H9 (cell line): ENCODE measurements at regions not wholly inside any gene's neighbourhood (a gene's known extent, or its start where the extent isn't known, plus 50 kb on each side); places are given as distances from the start of the nearest gene placed in this dataset.
"Not testable (repeated sequence)": the region's sequence is repeated elsewhere in the genome, so short reads cannot be mapped to it uniquely, and the experiment has no call there.

Experiments used
- DNase-seq: peaks from one replicate; pipeline ENCODE4 v3.0.0-alpha.2; 2017
- H2AFZ ChIP-seq: one replicate; pipeline ENCODE4 v1.6.1; 2013; ENCODE audit warnings: mild to moderate bottlenecking, low read length, control low read depth, moderate library complexity
- H2AK5ac ChIP-seq: 2 replicates; pipeline ENCODE4 v1.6.1; 2013; ENCODE audit warnings: low read length, control low read depth, mixed read lengths; ENCODE audit not compliant: insufficient read length
- H2BK120ac ChIP-seq: one replicate; pipeline ENCODE4 v1.6.1; 2013; ENCODE audit warnings: low read depth, mild to moderate bottlenecking, low read length, control low read depth, inconsistent platforms; ENCODE audit not compliant: poor library complexity, severe bottlenecking
- H2BK12ac ChIP-seq: 2 replicates; pipeline ENCODE4 v1.6.1; 2013; ENCODE audit warnings: low read length, control low read depth, mixed read lengths, low read depth; ENCODE audit not compliant: insufficient read length
- H2BK15ac ChIP-seq: 2 replicates; pipeline ENCODE4 v1.6.1; 2013; ENCODE audit warnings: low read depth, low read length, control low read depth
- H2BK20ac ChIP-seq: one replicate; pipeline ENCODE4 v1.6.1; 2013; ENCODE audit warnings: low read depth, mild to moderate bottlenecking, low read length, control low read depth, inconsistent platforms; ENCODE audit not compliant: poor library complexity, severe bottlenecking
- H2BK5ac ChIP-seq: 2 replicates; pipeline ENCODE4 v1.6.1; 2013; ENCODE audit warnings: low read length, control low read depth, mixed read lengths; ENCODE audit not compliant: insufficient read length
- H3K14ac ChIP-seq: 2 replicates; pipeline ENCODE4 v1.6.1; 2013; ENCODE audit warnings: low read length, control low read depth; ENCODE audit not compliant: insufficient read depth
- H3K18ac ChIP-seq: 2 replicates; pipeline ENCODE4 v1.6.1; 2013; ENCODE audit warnings: low read depth, mild to moderate bottlenecking, mixed read lengths, low read length, control low read depth; ENCODE audit not compliant: insufficient read length
- H3K23ac ChIP-seq: 2 replicates; pipeline ENCODE4 v1.6.1; 2013; ENCODE audit warnings: low read length, control low read depth, mixed read lengths, low read depth; ENCODE audit not compliant: insufficient read length
- H3K23me2 ChIP-seq: 2 replicates; pipeline ENCODE4 v1.6.1; 2013; ENCODE audit warnings: low read depth, mild to moderate bottlenecking, mixed read lengths, low read length, control low read depth; ENCODE audit not compliant: insufficient read length, poor library complexity, severe bottlenecking
- H3K27ac ChIP-seq: 2 replicates; pipeline ENCODE4 v1.5.1; 2013; ENCODE audit warnings: low read length, control low read depth, mixed read lengths, low read depth; ENCODE audit not compliant: insufficient read length
- H3K27me3 ChIP-seq: 2 replicates; pipeline ENCODE4 v1.6.1; 2013; ENCODE audit warnings: low read length, control low read depth, inconsistent platforms; ENCODE audit not compliant: insufficient read depth
- H3K4ac ChIP-seq: 2 replicates; pipeline ENCODE4 v1.6.1; 2013; ENCODE audit warnings: low read depth, mild to moderate bottlenecking, control low read depth, inconsistent platforms, low read length, moderate library complexity
- H3K4me1 ChIP-seq: 2 replicates; pipeline ENCODE4 v1.6.1; 2013; ENCODE audit warnings: low read length, control low read depth, inconsistent platforms; ENCODE audit not compliant: insufficient read depth
- H3K4me2 ChIP-seq: 2 replicates; pipeline ENCODE4 v1.6.1; 2013; ENCODE audit warnings: low read length, control low read depth, mixed read lengths; ENCODE audit not compliant: insufficient read length, insufficient read depth
- H3K56ac ChIP-seq: 2 replicates; pipeline ENCODE4 v1.6.1; 2013; ENCODE audit warnings: low read depth, mild to moderate bottlenecking, mixed read lengths, low read length, control low read depth; ENCODE audit not compliant: insufficient read length
- H3K79me1 ChIP-seq: 2 replicates; pipeline ENCODE4 v1.6.1; 2013; ENCODE audit warnings: low read depth, mild to moderate bottlenecking, moderate library complexity, low read length, control low read depth, inconsistent platforms; ENCODE audit not compliant: insufficient read depth, poor library complexity, severe bottlenecking
- H3K79me2 ChIP-seq: 2 replicates; pipeline ENCODE4 v1.6.1; 2013; ENCODE audit warnings: low read length, control low read depth, inconsistent platforms; ENCODE audit not compliant: insufficient read depth
- H3K9ac ChIP-seq: 2 replicates; pipeline ENCODE4 v1.6.1; 2013; ENCODE audit warnings: low read length, control low read depth, mixed read lengths; ENCODE audit not compliant: insufficient read length; ENCODE audit errors: extremely low read depth
- H3K9me3 ChIP-seq: one replicate; pipeline ENCODE4 v1.6.1; 2013; ENCODE audit warnings: low read depth, low read length, inconsistent platforms; ENCODE audit not compliant: control insufficient read depth
- H3T11ph ChIP-seq: one replicate; pipeline ENCODE4 v1.6.1; 2013; ENCODE audit warnings: mild to moderate bottlenecking, low read length, control low read depth, inconsistent platforms
- H4K20me1 ChIP-seq: one replicate; pipeline ENCODE4 v1.6.1; 2013; ENCODE audit not compliant: control insufficient read depth, insufficient read length, insufficient read depth
- H4K5ac ChIP-seq: 2 replicates; pipeline ENCODE4 v1.6.1; 2013; ENCODE audit warnings: low read depth, mild to moderate bottlenecking, mixed read lengths, low read length, control low read depth; ENCODE audit not compliant: insufficient read length
- H4K8ac ChIP-seq: replicated peaks from 2 replicates; pipeline ENCODE4 v1.6.1; 2013; ENCODE audit warnings: low read length, control low read depth, mixed read lengths, low read depth; ENCODE audit not compliant: insufficient read length
- H4K91ac ChIP-seq: 2 replicates; pipeline ENCODE4 v1.6.1; 2013; ENCODE audit warnings: low read depth, mild to moderate bottlenecking, moderate library complexity, mixed read lengths, low read length, control low read depth; ENCODE audit not compliant: insufficient read length
- H3K27ac Mint-ChIP-seq, 3 experiments: 2 replicates in 2 of 3; 3 replicates in 1 of 3; pipeline ENCODE4 v1.8.0; 2020 to 2021; ENCODE audit warnings: mixed read lengths in 3 of 3, mild to moderate bottlenecking in 1 of 3, moderate library complexity in 1 of 3
- H3K27me3 Mint-ChIP-seq: 2 replicates; pipeline ENCODE4 v1.8.0; 2021; ENCODE audit warnings: low read depth, mild to moderate bottlenecking, moderate library complexity, mixed read lengths
- H3K36me3 Mint-ChIP-seq, 3 experiments: 2 replicates in 2 of 3; 3 replicates in 1 of 3; pipeline ENCODE4 v1.8.0; 2020 to 2021; ENCODE audit warnings: low read depth in 3 of 3, mixed read lengths in 3 of 3; ENCODE audit not compliant: insufficient read depth in 1 of 3
- H3K4me1 Mint-ChIP-seq, 2 experiments: 2 replicates each; pipeline ENCODE4 v1.8.0; 2020; ENCODE audit warnings: mixed read lengths in 2 of 2
- H3K4me3 Mint-ChIP-seq, 2 experiments: 2 replicates in 1 of 2; 3 replicates in 1 of 2; pipeline ENCODE4 v1.8.0; 2020 to 2021; ENCODE audit warnings: mild to moderate bottlenecking in 2 of 2, mixed read lengths in 2 of 2, moderate library complexity in 1 of 2
- H3K9me3 Mint-ChIP-seq, 2 experiments: 2 replicates in 1 of 2; 3 replicates in 1 of 2; pipeline ENCODE4 v1.8.0; 2020; ENCODE audit warnings: mild to moderate bottlenecking in 2 of 2, mixed read lengths in 2 of 2, moderate library complexity in 1 of 2
- CTCF ChIP-seq: fragments of 200-600 bp; sonication (generic); conservative IDR thresholded peaks from 3 replicates; pipeline ENCODE4 v1.8.0; 2021; ENCODE audit warnings: antibody characterized with exemption, mild to moderate bottlenecking
- WGBS: extraction: QIAGEN DNeasy Blood & Tissue Kit; methylation state at CpG from one replicate; pipeline ENCODE4 v1.1.7; 2013; ENCODE audit warnings: missing lambda C conversion rate, low lambda C conversion rate, mixed read lengths; ENCODE audit not compliant: insufficient read length; ENCODE audit errors: extremely low coverage; 5-methylcytosine and 5-hydroxymethylcytosine counted together

GRCh38 chr17:53466733-53467132 is 356.0 kb upstream of the KIF2B start:
- H4K5ac ChIP-seq: no peak overlapping the region
- no peak for TF ChIP-seq CTCF
- no peaks in the 10 kb centered on the region for H3K4me1 ChIP-seq
- Mint-ChIP-seq H3K36me3 (peaks cover 9 to 18% (median 10%) of the 10 kb centered on the region in 3 experiments), H3K27me3 (no peaks in the 10 kb centered on the region), H3K4me1 (peaks cover 0 to 11% of the 10 kb centered on the region in 2 experiments; a peak in 2 of 4 replicates), H3K9me3 (peaks cover 12 to 13% of the 10 kb centered on the region in 2 experiments), H3K27ac (no peak overlapping the region), H3K4me3 (no peak overlapping the region)
- H3K27ac ChIP-seq: no peak overlapping the region
- H4K20me1 ChIP-seq: no peaks in the 10 kb centered on the region
- no peaks in the 10 kb centered on the region for H3K27me3 ChIP-seq
- H3K23me2 ChIP-seq: no peaks in the 10 kb centered on the region
- DNase-seq: no peak
- no peak overlapping the region for H3T11ph ChIP-seq
- H3K23ac ChIP-seq: no peak overlapping the region
- no peak overlapping the region for H3K4me2 ChIP-seq
- no peak overlapping the region for H2BK120ac ChIP-seq
- no peaks in the 10 kb centered on the region for H3K79me1 ChIP-seq
- H2BK15ac ChIP-seq: no peak overlapping the region
- no peak overlapping the region for H4K8ac ChIP-seq
- no peak overlapping the region for H3K56ac ChIP-seq
- H3K79me2 ChIP-seq: no peaks in the 10 kb centered on the region
- H2BK20ac ChIP-seq: no peak overlapping the region
- H2AFZ ChIP-seq: no peak overlapping the region
- no peak overlapping the region for H2BK5ac ChIP-seq
- no peak overlapping the region for H2BK12ac ChIP-seq
- no peak overlapping the region for H4K91ac ChIP-seq
- H2AK5ac ChIP-seq: no peak overlapping the region
- H3K18ac ChIP-seq: no peak overlapping the region
- H3K14ac ChIP-seq: no peak overlapping the region
- no peak overlapping the region for H3K4ac ChIP-seq
- peaks cover 5% of the 10 kb centered on the region for H3K9me3 ChIP-seq
- no peak overlapping the region for H3K9ac ChIP-seq

GRCh38 chr17:53464396-53464795 is 358.3 kb upstream of the KIF2B start:
- not testable (repeated sequence) for H4K20me1 ChIP-seq, H3K9ac ChIP-seq, H3K27ac ChIP-seq, H2BK15ac ChIP-seq, H3T11ph ChIP-seq, H3K79me1 ChIP-seq, H4K91ac ChIP-seq, H3K27me3 ChIP-seq, H3K18ac ChIP-seq, H3K27ac Mint-ChIP-seq, H4K8ac ChIP-seq, H3K23me2 ChIP-seq, DNase-seq, H3K4me1 ChIP-seq, H2BK12ac ChIP-seq, H2AFZ ChIP-seq, H3K4me3 Mint-ChIP-seq, H3K27me3 Mint-ChIP-seq, H3K23ac ChIP-seq, H2BK5ac ChIP-seq, H2AK5ac ChIP-seq, H4K5ac ChIP-seq, H3K56ac ChIP-seq, H2BK20ac ChIP-seq, H3K14ac ChIP-seq, H3K4ac ChIP-seq, H3K79me2 ChIP-seq, H2BK120ac ChIP-seq, H3K9me3 ChIP-seq, H3K4me2 ChIP-seq
- peaks cover 20 to 22% of the 10 kb centered on the region in 2 experiments for H3K9me3 Mint-ChIP-seq
- peaks cover 18 to 28% (median 18%) of the 10 kb centered on the region in 3 experiments for H3K36me3 Mint-ChIP-seq
- WGBS: no CpG with 5 or more reads among the region's 8 CpGs
- H3K4me1 Mint-ChIP-seq: peaks cover 0 to 11% of the 10 kb centered on the region in 2 experiments; a peak in 2 of 4 replicates
